Ascending aorta (tissue), 2 donors: ENCODE measurements at regions not wholly inside any gene's neighbourhood (a gene's known extent, or its start where the extent isn't known, plus 50 kb on each side); places are given as distances from the start of the nearest gene placed in this dataset.

Experiments used
- DNase-seq, 2 donors: peaks; one replicate each; pipeline ENCODE4 v3.0.0-alpha.2; 2019; ENCODE audit warnings: low spot score in 2 of 2
- H3K27ac ChIP-seq, 2 donors: fragments of 200-600 bp; sonication (generic); one replicate each; pipeline ENCODE4 v1.5.1; 2016 to 2017; ENCODE audit warnings: mild to moderate bottlenecking in 1 of 2
- H3K27me3 ChIP-seq: fragments of 200-600 bp; sonication (generic); one replicate; pipeline ENCODE4 v1.5.1; 2017
- H3K36me3 ChIP-seq, 2 donors: fragments of 200-600 bp; sonication (generic); one replicate each; pipeline ENCODE4 v1.5.1; 2016
- H3K4me1 ChIP-seq, 2 donors: fragments of 200-600 bp; sonication (generic); one replicate each; pipeline ENCODE4 v1.5.1; 2016 to 2017; ENCODE audit warnings: mild to moderate bottlenecking in 1 of 2
- H3K4me3 ChIP-seq, 2 donors: fragments of 200-600 bp; sonication (generic); one replicate each; pipeline ENCODE4 v1.5.1; 2016 to 2017; ENCODE audit warnings: mild to moderate bottlenecking in 1 of 2
- H3K9me3 ChIP-seq, 2 donors: fragments of 200-600 bp; sonication (generic); one replicate each; pipeline ENCODE4 v1.5.1; 2016
- CTCF ChIP-seq, 3 experiments: fragments of 200-600 bp in 2 of 3; fragments of 450-650 bp in 1 of 3; sonication (generic) in 2 of 3; IDR thresholded peaks; one replicate each; pipeline ENCODE4 v1.5.1; 2016 to 2019; ENCODE audit warnings: antibody characterized with exemption in 3 of 3, mild to moderate bottlenecking in 1 of 3, moderate library complexity in 1 of 3
- intact Hi-C: fragments of 100-400 bp; cut with DNase I; formaldehyde crosslinking; loops from one replicate; pipeline ENCODE4 v1.15.1; 2023

GRCh38 chr1:113255038-113255719, 135.1 kb upstream of the MAGI3 start:
- no peak for DNase-seq
- Histone ChIP-seq H3K4me3 (no peak overlapping the region), H3K36me3 (no peaks in the 10 kb centered on the region), H3K9me3 (no peaks in the 10 kb centered on the region), H3K4me1 (no peaks in the 10 kb centered on the region), H3K27ac (no peak overlapping the region), H3K27me3 (no peaks in the 10 kb centered on the region)
- no peak for TF ChIP-seq CTCF (IDR thresholded peaks at IDR 0.05)
- intact Hi-C loops, result no loop called here

- Histone ChIP-seq H3K27ac (no peak overlapping the region), H3K4me1 (no peaks in the 10 kb centered on the region), H3K4me3 (no peak overlapping the region), H3K36me3 (no peaks in the 10 kb centered on the region), H3K9me3 (no peaks in the 10 kb centered on the region), H3K27me3 (no peaks in the 10 kb centered on the region)
- DNase-seq, result no peak
- TF ChIP-seq CTCF (IDR thresholded peaks at IDR 0.05), result no peak
- intact Hi-C loops, result no loop called here
Observed at GRCh38 chr1:113255720-113256347, 134.5 kb upstream of the MAGI3 start.

DNA sequence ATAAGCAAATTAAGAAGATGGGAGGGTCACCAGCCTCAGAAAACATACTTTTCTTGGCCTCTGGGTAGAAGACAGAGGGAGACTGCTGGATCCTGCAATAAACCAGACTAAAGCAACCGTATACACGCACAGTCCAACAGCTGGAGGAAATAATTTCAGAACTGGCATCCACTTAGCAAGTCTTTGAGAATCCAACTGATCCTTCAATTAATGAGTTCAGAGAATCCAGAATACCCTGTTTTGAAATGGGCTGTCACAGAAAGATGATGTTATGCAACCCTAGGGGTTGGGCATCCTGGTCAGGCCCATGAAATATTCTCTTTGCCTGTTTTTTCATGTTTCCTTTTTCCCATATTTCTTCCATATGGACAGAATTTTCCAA, 134.0 kb upstream of the MAGI3 start:
- no peaks in the 10 kb centered on the region for H3K36me3 ChIP-seq
- H3K27me3 ChIP-seq, result no peaks in the 10 kb centered on the region
- H3K9me3 ChIP-seq, result no peaks in the 10 kb centered on the region
- intact Hi-C loops, result no loop called here
- TF ChIP-seq CTCF (IDR thresholded peaks at IDR 0.05), result no peak
- H3K27ac ChIP-seq, result no peak overlapping the region
- H3K4me3 ChIP-seq, result no peak overlapping the region
- H3K4me1 ChIP-seq, result no peaks in the 10 kb centered on the region
- no peak for DNase-seq

- Histone ChIP-seq H3K36me3 (no peaks in the 10 kb centered on the region), H3K27me3 (no peaks in the 10 kb centered on the region), H3K4me1 (no peaks in the 10 kb centered on the region), H3K27ac (no peak overlapping the region), H3K4me3 (no peak overlapping the region), H3K9me3 (no peaks in the 10 kb centered on the region)
- no peak for TF ChIP-seq CTCF (IDR thresholded peaks at IDR 0.05)
- intact Hi-C loops, result no loop called here
- no peak for DNase-seq
Observed at GRCh38 chr1:113259988-113260387, 130.3 kb upstream of the MAGI3 start.

DNA sequence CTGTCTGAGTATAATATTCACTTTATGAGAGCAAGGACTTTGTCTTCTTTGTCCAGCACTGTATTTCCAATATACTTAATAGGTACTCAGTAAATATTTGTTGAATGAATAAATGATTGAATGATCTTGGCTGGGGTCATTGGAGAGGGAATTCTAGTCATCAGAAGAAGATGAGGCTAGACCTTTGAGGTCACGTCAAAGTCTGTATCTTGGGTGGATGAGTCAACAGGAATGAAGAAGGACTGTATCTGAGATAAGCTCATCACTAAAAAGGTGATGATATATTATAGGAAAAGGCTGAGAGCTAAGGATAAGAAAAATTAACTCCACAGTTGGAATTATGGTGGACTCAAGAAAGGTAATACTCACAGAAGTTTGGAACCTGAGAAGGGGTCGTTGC, 125.1 kb upstream of the MAGI3 start:
- DNase-seq, result no peak
- H3K27ac ChIP-seq, result no peak overlapping the region
- H3K4me3 ChIP-seq, result no peak overlapping the region
- H3K36me3 ChIP-seq, result no peaks in the 10 kb centered on the region
- no peaks in the 10 kb centered on the region for H3K4me1 ChIP-seq
- H3K9me3 ChIP-seq, result no peaks in the 10 kb centered on the region
- no peaks in the 10 kb centered on the region for H3K27me3 ChIP-seq
- no peak for TF ChIP-seq CTCF (IDR thresholded peaks at IDR 0.05)
- intact Hi-C loops, result no loop called here
